BJ (cell line): ENCODE measurements at regions not wholly inside any gene's neighbourhood (a gene's known extent, or its start where the extent isn't known, plus 50 kb on each side); places are given as distances from the start of the nearest gene placed in this dataset.

ENCODE experiments used
- CTCF ChIA-PET: fragments of 350-600 bp; formaldehyde crosslinking; extraction: SDS; loops from one replicate; lab custom pipeline; 2021; ENCODE audit warnings: antibody characterized with exemption, inconsistent platforms; lab: Yijun Ruan, JAX
- POLR2A ChIA-PET: fragments of 300-600 bp; sonication (Branson Sonifier 250); formaldehyde crosslinking; extraction: SDS; loops from one replicate; lab custom pipeline; 2021; ENCODE audit warnings: antibody characterized with exemption; lab: Charles Lee
- DNase-seq: peaks from one replicate; pipeline ENCODE4 v3.0.0-alpha.2; 2011; ENCODE audit warnings: low read depth
- H3K27me3 ChIP-seq: 2 replicates; pipeline ENCODE4 v1.6.0; 2011; ENCODE audit warnings: low read length; ENCODE audit not compliant: control insufficient read depth, insufficient read depth
- H3K36me3 ChIP-seq: 2 replicates; pipeline ENCODE4 v1.5.1; 2011; ENCODE audit warnings: low read length; ENCODE audit not compliant: control insufficient read depth, insufficient read depth
- H3K4me3 ChIP-seq: 2 replicates; pipeline ENCODE4 v1.5.1; 2011; ENCODE audit warnings: low read depth, mild to moderate bottlenecking, control low read depth, low read length
- CTCF ChIP-seq: IDR thresholded peaks from 2 replicates; pipeline ENCODE4 v1.5.1; 2011; ENCODE audit warnings: low read depth, mild to moderate bottlenecking, control low read depth, inconsistent platforms, low read length, moderate library complexity; ENCODE audit not compliant: insufficient read depth

GRCh38 chr17:71111934-71112333, 942.6 kb downstream of the KCNJ2 start:
- no peaks in the 10 kb centered on the region for H3K36me3 ChIP-seq
- CTCF ChIA-PET: interaction anchor here (0.6 kb wide), 1 partner anchor 37 kb away, joined by 3 read pairs; no protein-coding TSS in a partner anchor
- DNase-seq: no peak
- POLR2A ChIA-PET: no interaction called here
- no peak overlapping the region for H3K4me3 ChIP-seq
- no peak for TF ChIP-seq CTCF
- H3K27me3 ChIP-seq: no peaks in the 10 kb centered on the region

- DNase-seq: no peak
- H3K4me3 ChIP-seq: no peak overlapping the region
- ChIA-PET CTCF (no interaction called here), POLR2A (no interaction called here)
- no peak for TF ChIP-seq CTCF
- H3K27me3 ChIP-seq: no peaks in the 10 kb centered on the region
- no peaks in the 10 kb centered on the region for H3K36me3 ChIP-seq
These were observed 944.0 kb downstream of the KCNJ2 start for GRCh38 chr17:71113347-71113746.

- no peak for DNase-seq
- Histone ChIP-seq H3K4me3 (no peak overlapping the region), H3K36me3 (no peaks in the 10 kb centered on the region), H3K27me3 (no peaks in the 10 kb centered on the region)
- no peak for TF ChIP-seq CTCF
- ChIA-PET CTCF (interaction anchor here (0.6 kb wide), 2 partner anchors 31 to 132 kb away, joined by 3 read pairs; no protein-coding TSS in a partner anchor), POLR2A (interaction anchor here (0.5 kb wide), 1 partner anchor 325 kb away, joined by 4 read pairs; no protein-coding TSS in a partner anchor)
These were observed 945.8 kb downstream of the KCNJ2 start for GRCh38 chr17:71114911-71115668.

GRCh38 chr17:71115669-71115972, 946.3 kb downstream of the KCNJ2 start:
- no peak for TF ChIP-seq CTCF
- Histone ChIP-seq H3K4me3 (no peak overlapping the region), H3K27me3 (no peaks in the 10 kb centered on the region), H3K36me3 (no peaks in the 10 kb centered on the region)
- ChIA-PET CTCF (interaction anchor here (0.6 kb wide), 2 partner anchors 32 to 133 kb away, joined by 3 read pairs; no protein-coding TSS in a partner anchor), POLR2A (interaction anchor here (0.5 kb wide), 1 partner anchor 324 kb away, joined by 4 read pairs; no protein-coding TSS in a partner anchor)
- DNase-seq: no peak

GRCh38 chr17:71117466-71117865, 948.1 kb downstream of the KCNJ2 start:
- CTCF ChIA-PET: interaction anchor here (0.7 to 1.4 kb wide), 2 partner anchors 9 to 343 kb away, joined by 3 read pairs; no protein-coding TSS in a partner anchor

More at GRCh38 chr17:71117466-71117865, 948.1 kb downstream of the KCNJ2 start:
- Histone ChIP-seq H3K4me3 (no peak overlapping the region), H3K36me3 (no peaks in the 10 kb centered on the region), H3K27me3 (no peaks in the 10 kb centered on the region)
- POLR2A ChIA-PET: no interaction called here
- no peak for DNase-seq
- no peak for TF ChIP-seq CTCF
